MV-4-11 (cell line): ENCODE measurements at regions not wholly inside any gene's neighbourhood (a gene's known extent, or its start where the extent isn't known, plus 50 kb on each side); places are given as distances from the start of the nearest gene placed in this dataset.

Experiments
- DNase-seq: peaks from one replicate; lab custom pipeline; 2025; lab: John Stamatoyannopoulos, UW

GRCh38 chr4:22957774-22958309 lies 265.1 kb downstream of the GBA3 start:
- DNase-seq, result no peak

GRCh38 chr4:22949161-22949855 lies 256.6 kb downstream of the GBA3 start:
- DNase-seq, result no peak

GRCh38 chr4:22947851-22948250 lies 255.1 kb downstream of the GBA3 start:
- DNase-seq, result no peak

GRCh38 chr4:22942920-22943559 lies 250.3 kb downstream of the GBA3 start:
- DNase-seq, result no peak

- no peak for DNase-seq
These were observed 249.1 kb downstream of the GBA3 start for GRCh38 chr4:22941688-22942375.

GRCh38 chr4:22932326-22932725 lies 239.6 kb downstream of the GBA3 start:
- DNase-seq, result no peak

- no peak for DNase-seq
These were observed 229.7 kb downstream of the GBA3 start for GRCh38 chr4:22922426-22922825.

GRCh38 chr4:22921936-22922335 lies 229.2 kb downstream of the GBA3 start:
- DNase-seq, result peak; percentile 49

GRCh38 chr4:22911285-22911684 lies 218.5 kb downstream of the GBA3 start:
- DNase-seq, result peak; percentile 61

GRCh38 chr4:22910200-22910599 lies 217.5 kb downstream of the GBA3 start:
- peak; percentile 90 for DNase-seq

- no peak for DNase-seq
These were observed 213.3 kb downstream of the GBA3 start for GRCh38 chr4:22906045-22906444.

GRCh38 chr4:22903913-22904312 lies 211.2 kb downstream of the GBA3 start:
- no peak for DNase-seq

- no peak for DNase-seq
These were observed 208.9 kb downstream of the GBA3 start for GRCh38 chr4:22901631-22902030.

GRCh38 chr4:22900876-22901275 lies 208.1 kb downstream of the GBA3 start:
- no peak for DNase-seq

- peak; percentile 3 for DNase-seq
These were observed 204.9 kb downstream of the GBA3 start for GRCh38 chr4:22897520-22898108.

- DNase-seq, result no peak
These were observed 202.7 kb downstream of the GBA3 start for GRCh38 chr4:22895482-22895881.

GRCh38 chr4:22884157-22884556 lies 191.4 kb downstream of the GBA3 start:
- DNase-seq, result no peak

- DNase-seq, result no peak
These were observed 188.7 kb downstream of the GBA3 start for GRCh38 chr4:22881411-22881810.

GRCh38 chr4:22877486-22878052 lies 184.8 kb downstream of the GBA3 start:
- DNase-seq, result no peak

GRCh38 chr4:22876270-22876669 lies 183.5 kb downstream of the GBA3 start:
- DNase-seq, result no peak

GRCh38 chr4:22875587-22876257 lies 183.0 kb downstream of the GBA3 start:
- no peak for DNase-seq
